ENCODE measurements at regions not wholly inside any gene's neighbourhood (a gene's known extent, or its start where the extent isn't known, plus 50 kb on each side); places are given as distances from the start of the nearest gene placed in this dataset.

GRCh38 chr2:155846259-155846658, 486.3 kb downstream of the NR4A2 start:
- Histone ChIP-seq H3K4me1 (no peaks in the 10 kb centered on the region), H3K27me3 (peaks cover 0 to 2% of the 10 kb centered on the region in 2 donors), H3K9me3 (no peaks in the 10 kb centered on the region), H3K36me3 (no peaks in the 10 kb centered on the region), H3K4me3 (no peak overlapping the region), H3K27ac (no peak overlapping the region)
- intact Hi-C loops (cut with DNase I) = no loop called here
- DNase-seq (no peak), ATAC-seq (no peak)
- TF ChIP-seq CTCF (IDR thresholded peaks at IDR 0.05) (no peak), POLR2A (IDR thresholded peaks at IDR 0.05) (no peak)

GRCh38 chr2:155844461-155844860, 488.1 kb downstream of the NR4A2 start:
- H3K36me3 ChIP-seq = no peaks in the 10 kb centered on the region
- DNase-seq (no peak), ATAC-seq (no peak)
- no peaks in the 10 kb centered on the region for H3K4me1 ChIP-seq
- no peak overlapping the region for H3K4me3 ChIP-seq
- intact Hi-C loops (cut with DNase I) = no loop called here
- H3K27me3 ChIP-seq = no peaks in the 10 kb centered on the region
- TF ChIP-seq CTCF (IDR thresholded peaks at IDR 0.05) (no peak), POLR2A (IDR thresholded peaks at IDR 0.05) (no peak)
- WGBS (ENCODE audit: insufficient coverage, low coverage, low lambda C conversion rate, missing lambda C conversion rate) = 63% methylated on average over 2 of the region's 2 CpGs
- no peak overlapping the region for H3K27ac ChIP-seq
- no peaks in the 10 kb centered on the region for H3K9me3 ChIP-seq

DNA sequence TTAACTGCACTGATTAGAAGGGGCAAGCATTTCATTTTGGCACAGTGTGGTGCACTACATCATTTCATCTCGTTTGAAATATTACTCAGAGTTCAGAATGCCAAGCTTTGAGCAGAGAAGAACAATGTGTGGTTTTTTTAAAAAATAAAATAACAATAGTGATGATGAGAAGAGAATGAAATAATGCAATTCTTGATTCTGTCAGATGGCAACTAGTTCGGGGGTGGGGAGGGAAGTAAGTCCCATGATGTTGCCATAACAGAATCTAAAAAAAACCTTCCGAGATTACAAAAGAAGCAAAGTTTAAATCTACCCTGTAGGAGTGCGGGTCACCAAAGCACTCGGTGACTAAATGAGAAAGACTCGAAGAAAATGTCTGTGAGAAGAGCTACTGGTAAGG, 490.4 kb downstream of the NR4A2 start:
- intact Hi-C loops (cut with DNase I) = no loop called here
- Histone ChIP-seq H3K4me1 (no peaks in the 10 kb centered on the region), H3K9me3 (no peaks in the 10 kb centered on the region), H3K27ac (no peak overlapping the region), H3K4me3 (no peak overlapping the region), H3K27me3 (no peaks in the 10 kb centered on the region), H3K36me3 (no peaks in the 10 kb centered on the region)
- DNase-seq (no peak), ATAC-seq (no peak)
- TF ChIP-seq POLR2A (IDR thresholded peaks at IDR 0.05) (no peak), CTCF (IDR thresholded peaks at IDR 0.05) (no peak)
- WGBS (ENCODE audit: insufficient coverage, low coverage, low lambda C conversion rate, missing lambda C conversion rate) = 28% methylated on average over 3 of the region's 6 CpGs

GRCh38 chr2:155841442-155841841, 491.1 kb downstream of the NR4A2 start:
- H3K27me3 ChIP-seq = no peaks in the 10 kb centered on the region
- WGBS (ENCODE audit: insufficient coverage, low coverage, low lambda C conversion rate, missing lambda C conversion rate) = 8% methylated on average over 3 of the region's 3 CpGs
- H3K4me1 ChIP-seq = no peaks in the 10 kb centered on the region
- H3K27ac ChIP-seq = no peak overlapping the region
- H3K36me3 ChIP-seq = no peaks in the 10 kb centered on the region
- TF ChIP-seq POLR2A (IDR thresholded peaks at IDR 0.05) = no peak
- TF ChIP-seq CTCF (IDR thresholded peaks at IDR 0.05) = no peak
- H3K4me3 ChIP-seq = no peak overlapping the region
- DNase-seq (no peak), ATAC-seq (no peak)
- H3K9me3 ChIP-seq = no peaks in the 10 kb centered on the region
- intact Hi-C loops (cut with DNase I) = no loop called here

DNA sequence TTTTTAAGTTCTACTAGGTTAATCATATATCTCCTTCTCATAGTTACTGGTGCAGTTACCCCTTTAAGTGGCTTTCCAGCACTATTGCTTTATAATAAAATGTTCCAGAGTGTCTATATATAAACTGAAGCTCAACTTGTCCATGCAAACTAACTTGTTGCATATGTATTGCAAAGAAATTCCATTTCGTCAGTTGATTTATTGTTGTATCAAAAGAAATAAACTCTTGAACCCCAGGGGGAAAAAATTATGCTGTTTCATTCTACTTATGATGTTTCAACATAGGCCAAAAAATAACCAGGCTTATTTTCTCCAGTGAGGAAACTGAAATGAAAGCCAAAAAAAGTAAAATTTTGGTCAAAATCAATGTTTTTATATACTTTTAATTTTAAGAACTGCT, 491.9 kb downstream of the NR4A2 start:
- no peak for ATAC-seq
- Histone ChIP-seq H3K27me3 (no peaks in the 10 kb centered on the region), H3K27ac (no peak overlapping the region), H3K9me3 (no peaks in the 10 kb centered on the region), H3K4me1 (no peaks in the 10 kb centered on the region), H3K4me3 (no peak overlapping the region), H3K36me3 (no peaks in the 10 kb centered on the region)
- DNase-seq = no peak
- 55% methylated on average over 1 of the region's 1 CpG for WGBS (ENCODE audit: insufficient coverage, low coverage, low lambda C conversion rate, missing lambda C conversion rate)
- intact Hi-C loops (cut with DNase I) = no loop called here
- TF ChIP-seq CTCF (IDR thresholded peaks at IDR 0.05) = no peak
- no peak for TF ChIP-seq POLR2A (IDR thresholded peaks at IDR 0.05)

Measured in right lobe of liver (tissue), 6 donors.